ENCODE measurements at regions not wholly inside any gene's neighbourhood (a gene's known extent, or its start where the extent isn't known, plus 50 kb on each side); places are given as distances from the start of the nearest gene placed in this dataset.

GRCh38 chr11:41612415-41612814, 153.0 kb upstream of the LRRC4C start:
- Histone ChIP-seq H3K27ac (ENCODE audit: extremely low read length, insufficient read depth, low read length) (no peak overlapping the region), H2AFZ (ENCODE audit: low read length) (no peak overlapping the region), H4K20me1 (ENCODE audit: insufficient read depth, low read length) (no peaks in the 10 kb centered on the region), H3K9me3 (ENCODE audit: low read length) (peaks cover 88% of the 10 kb centered on the region), H3K27me3 (ENCODE audit: control insufficient read depth in 1 of 2, insufficient read depth in 2 of 2, low read length in 2 of 2) (no peaks in the 10 kb centered on the region), H3K79me2 (ENCODE audit: insufficient read depth, low read length) (no peaks in the 10 kb centered on the region), H3K36me3 (replicated peaks in 1 of 2; ENCODE audit: control insufficient read depth in 1 of 2, insufficient read depth in 2 of 2, low read length in 2 of 2) (no peaks in the 10 kb centered on the region), H3K4me3 (replicated peaks in 1 of 3; ENCODE audit: insufficient read depth in 1 of 3, low read depth in 2 of 3, low read length in 3 of 3) (no peak overlapping the region), H3K4me1 (ENCODE audit: insufficient read depth, low read length) (no peaks in the 10 kb centered on the region), H3K9ac (ENCODE audit: insufficient read depth, low read depth, low read length) (no peak overlapping the region), H3K4me2 (ENCODE audit: low read depth, low read length) (no peak overlapping the region)
- ChIA-PET CTCF (ENCODE audit: low intra/inter-chr PET ratio, low total read pairs) (no interaction called here), POLR2A (no interaction called here)
- in situ Hi-C loops (cut with HindIII; ENCODE audit: extremely low pct_ligation_motif_present, low pct_unique_long_range_greater_than_20kb): no loop called here
- BruUV-seq (replicated peaks): no TSS peak
- FAIRE-seq: no peak
- TF ChIP-seq TERF1 (CRISPR knock-in tag; IDR thresholded peaks at IDR 0.05) (no peak), ZNF232 (CRISPR knock-in tag; IDR thresholded peaks at IDR 0.05; ENCODE audit: borderline replicate concordance) (no peak), MEIS1 (CRISPR knock-in tag; IDR thresholded peaks at IDR 0.05; ENCODE audit: borderline replicate concordance) (no peak)
- ATAC-seq: no peak
- WGBS (ENCODE audit: low lambda C conversion rate): 0% methylated on average over 1 of the region's 1 CpG
- DNase-seq (ENCODE audit: low spot score): no peak
- intact Hi-C loops (cut with micrococcal nuclease; ENCODE audit: unreplicated experiment): no loop called here

GRCh38 chr11:41613326-41613725, 153.9 kb upstream of the LRRC4C start:
- no peak for TF ChIP-seq ZNF576 (CRISPR knock-in tag; IDR thresholded peaks at IDR 0.05)
- TF ChIP-seq, protein P1, sequence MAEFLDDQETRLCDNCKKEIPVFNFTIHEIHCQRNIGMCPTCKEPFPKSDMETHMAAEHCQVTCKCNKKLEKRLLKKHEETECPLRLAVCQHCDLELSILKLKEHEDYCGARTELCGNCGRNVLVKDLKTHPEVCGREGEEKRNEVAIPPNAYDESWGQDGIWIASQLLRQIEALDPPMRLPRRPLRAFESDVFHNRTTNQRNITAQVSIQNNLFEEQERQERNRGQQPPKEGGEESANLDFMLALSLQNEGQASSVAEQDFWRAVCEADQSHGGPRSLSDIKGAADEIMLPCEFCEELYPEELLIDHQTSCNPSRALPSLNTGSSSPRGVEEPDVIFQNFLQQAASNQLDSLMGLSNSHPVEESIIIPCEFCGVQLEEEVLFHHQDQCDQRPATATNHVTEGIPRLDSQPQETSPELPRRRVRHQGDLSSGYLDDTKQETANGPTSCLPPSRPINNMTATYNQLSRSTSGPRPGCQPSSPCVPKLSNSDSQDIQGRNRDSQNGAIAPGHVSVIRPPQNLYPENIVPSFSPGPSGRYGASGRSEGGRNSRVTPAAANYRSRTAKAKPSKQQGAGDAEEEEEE (CRISPR knock-in tag; IDR thresholded peaks at IDR 0.05; ENCODE audit: borderline replicate concordance): no peak
- no peak for TF ChIP-seq ZBTB21 (CRISPR knock-in tag; IDR thresholded peaks at IDR 0.05)
- ChIA-PET POLR2A (no interaction called here), CTCF (ENCODE audit: low intra/inter-chr PET ratio, low total read pairs) (no interaction called here)
- WGBS (ENCODE audit: low lambda C conversion rate): 0% methylated on average over 1 of the region's 1 CpG
- in situ Hi-C loops (cut with HindIII; ENCODE audit: extremely low pct_ligation_motif_present, low pct_unique_long_range_greater_than_20kb): no loop called here
- ATAC-seq: no peak
- Histone ChIP-seq H4K20me1 (ENCODE audit: insufficient read depth, low read length) (no peaks in the 10 kb centered on the region), H3K9me3 (ENCODE audit: low read length) (peaks cover 84% of the 10 kb centered on the region), H3K36me3 (replicated peaks in 1 of 2; ENCODE audit: control insufficient read depth in 1 of 2, insufficient read depth in 2 of 2, low read length in 2 of 2) (no peaks in the 10 kb centered on the region), H2AFZ (ENCODE audit: low read length) (no peak overlapping the region), H3K9ac (ENCODE audit: insufficient read depth, low read depth, low read length) (no peak overlapping the region), H3K79me2 (ENCODE audit: insufficient read depth, low read length) (no peaks in the 10 kb centered on the region), H3K4me3 (replicated peaks in 1 of 3; ENCODE audit: insufficient read depth in 1 of 3, low read depth in 2 of 3, low read length in 3 of 3) (no peak overlapping the region), H3K27ac (ENCODE audit: extremely low read length, insufficient read depth, low read length) (no peak overlapping the region), H3K27me3 (ENCODE audit: control insufficient read depth in 1 of 2, insufficient read depth in 2 of 2, low read length in 2 of 2) (no peaks in the 10 kb centered on the region), H3K4me2 (ENCODE audit: low read depth, low read length) (no peak overlapping the region), H3K4me1 (ENCODE audit: insufficient read depth, low read length) (no peaks in the 10 kb centered on the region)
- no TSS peak for BruUV-seq (replicated peaks)
- DNase-seq (ENCODE audit: low spot score): no peak
- intact Hi-C loops (cut with micrococcal nuclease; ENCODE audit: unreplicated experiment): no loop called here
- FAIRE-seq: no peak
